HepG2 (cell line): ENCODE measurements at regions not wholly inside any gene's neighbourhood (a gene's known extent, or its start where the extent isn't known, plus 50 kb on each side); places are given as distances from the start of the nearest gene placed in this dataset.

Experiments
- ATAC-seq: fragments of 200-7000 bp; cut with Tn5 transposase; 3 replicates; pipeline ENCODE4 v1.9.1; 2020; ENCODE audit warnings: mild to moderate bottlenecking, moderate library complexity
- BruUV-seq: library from RNA; stranded (reverse); fragments of 400-500 nt; replicated peaks from 2 replicates; lab custom pipeline; 2021; lab: Mats Ljungman, UMichigan
- CTCF ChIA-PET: fragments of 300-600 bp; formaldehyde crosslinking; extraction: SDS; loops from one replicate; lab custom pipeline; 2021; ENCODE audit warnings: low total read pairs, inconsistent platforms, low intra/inter-chr PET ratio; lab: Yijun Ruan, JAX
- POLR2A ChIA-PET: fragments of 350-600 bp; sonication (Branson Sonifier 250); formaldehyde crosslinking; loops from one replicate; lab custom pipeline; 2020; ENCODE audit warnings: antibody characterized with exemption, inconsistent platforms; lab: Yijun Ruan, JAX
- DNase-seq: peaks from one replicate; pipeline ENCODE4 v3.0.0-alpha.2; 2015; ENCODE audit warnings: low spot score
- FAIRE-seq: peaks from 3 replicates; lab custom pipeline; 2011; peaks lifted over from hg19 to GRCh38; lab: Jason Lieb, UNC
- H2AFZ ChIP-seq: one replicate; pipeline ENCODE4 v1.6.1; 2011; ENCODE audit warnings: low read length, inconsistent platforms
- H3K27ac ChIP-seq: fragments of 300-600 bp; 3 replicates; pipeline ENCODE4 v1.8.0; 2011; ENCODE audit warnings: mixed run types, mild to moderate bottlenecking, mixed read lengths, low read length, inconsistent platforms; ENCODE audit not compliant: insufficient read depth; ENCODE audit errors: extremely low read length
- H3K27me3 ChIP-seq, 2 experiments: fragments of 200-600 bp in 1 of 2; 2 replicates in 1 of 2; 3 replicates in 1 of 2; pipeline versions ENCODE4 v1.6.0 to v1.8.0; 2011; ENCODE audit warnings: low read length in 2 of 2, mild to moderate bottlenecking in 2 of 2, moderate library complexity in 2 of 2, inconsistent platforms in 1 of 2; ENCODE audit not compliant: insufficient read depth in 2 of 2, control insufficient read depth in 1 of 2
- H3K36me3 ChIP-seq, 2 experiments: fragments of 200-600 bp in 1 of 2; replicated peaks in 1 of 2; 2 replicates in 1 of 2; 3 replicates in 1 of 2; pipeline versions ENCODE4 v1.5.1 to v1.8.0; 2011; ENCODE audit warnings: low read length in 2 of 2, inconsistent platforms in 1 of 2; ENCODE audit not compliant: insufficient read depth in 2 of 2, control insufficient read depth in 1 of 2
- H3K4me1 ChIP-seq: 2 replicates; pipeline ENCODE4 v1.5.1; 2012; ENCODE audit warnings: low read length, inconsistent platforms; ENCODE audit not compliant: insufficient read depth
- H3K4me2 ChIP-seq: 2 replicates; pipeline ENCODE4 v1.6.0; 2011; ENCODE audit warnings: low read depth, low read length, inconsistent platforms
- H3K4me3 ChIP-seq, 3 experiments: fragments of 200-600 bp in 1 of 3; sonication (generic), shearing (Covaris generic) in 1 of 3; replicated peaks in 1 of 3; 2 replicates each; pipeline ENCODE4 v1.5.1; 2011 to 2016; ENCODE audit warnings: low read length in 3 of 3, inconsistent platforms in 2 of 3, low read depth in 2 of 3, mild to moderate bottlenecking in 2 of 3, control low read depth in 1 of 3, mixed read lengths in 1 of 3; ENCODE audit not compliant: insufficient read depth in 1 of 3
- H3K79me2 ChIP-seq: one replicate; pipeline ENCODE4 v1.6.1; 2011; ENCODE audit warnings: low read length, inconsistent platforms; ENCODE audit not compliant: insufficient read depth
- H3K9ac ChIP-seq: 2 replicates; pipeline ENCODE4 v1.6.0; 2011; ENCODE audit warnings: mild to moderate bottlenecking, low read depth, low read length, inconsistent platforms; ENCODE audit not compliant: insufficient read depth
- H3K9me3 ChIP-seq: 2 replicates; pipeline ENCODE4 v1.5.1; 2012; ENCODE audit warnings: mild to moderate bottlenecking, low read length
- H4K20me1 ChIP-seq: 2 replicates; pipeline ENCODE4 v1.6.0; 2011; ENCODE audit warnings: inconsistent platforms, mild to moderate bottlenecking, low read length, moderate library complexity; ENCODE audit not compliant: insufficient read depth
- HHEX ChIP-seq: IDR thresholded peaks from 2 replicates; pipeline ENCODE4 v1.6.1; 2016; ENCODE audit warnings: control low read depth
- KMT2B ChIP-seq: IDR thresholded peaks from 2 replicates; pipeline ENCODE4 v1.6.1; 2016; ENCODE audit warnings: missing genetic modification reagents, missing compliant biosample characterization
- MEF2D ChIP-seq: sonication (generic); formaldehyde crosslinking; IDR thresholded peaks from 2 replicates; pipeline ENCODE4 v1.5.1; 2020; ENCODE audit warnings: mild to moderate bottlenecking, missing genetic modification reagents
- SKI ChIP-seq: fragments of 450-650 bp; IDR thresholded peaks from one replicate; pipeline ENCODE4 v1.6.1; 2018; ENCODE audit warnings: mild to moderate bottlenecking; ENCODE audit not compliant: partially characterized antibody
- SRF ChIP-seq: IDR thresholded peaks from 2 replicates; pipeline ENCODE4 v1.6.1; 2011; ENCODE audit warnings: mild to moderate bottlenecking, low read depth, low read length, moderate library complexity
- SUZ12 ChIP-seq: fragments of 150-350 bp; IDR thresholded peaks from 2 replicates; pipeline ENCODE4 v1.6.1; 2014; ENCODE audit warnings: low read depth, low read length
- TGIF2 ChIP-seq: IDR thresholded peaks from 2 replicates; pipeline ENCODE4 v1.6.1; 2016; ENCODE audit warnings: control low read depth, missing compliant biosample characterization
- THAP7 ChIP-seq: sonication (generic); formaldehyde crosslinking; IDR thresholded peaks from 2 replicates; pipeline ENCODE4 v1.8.1; 2023; ENCODE audit warnings: mild to moderate bottlenecking, missing genetic modification reagents
- ZBTB37 ChIP-seq: sonication (generic); formaldehyde crosslinking; IDR thresholded peaks from 2 replicates; pipeline ENCODE4 v1.4.0; 2020; ENCODE audit warnings: mild to moderate bottlenecking, missing genetic modification reagents
- ZBTB40 ChIP-seq, 2 experiments: fragments of 450-650 bp in 1 of 2; sonication (generic) in 1 of 2; formaldehyde crosslinking in 1 of 2; IDR thresholded peaks; 2 replicates each; pipeline versions ENCODE4 v1.6.1 to v1.8.0; 2016 to 2022; ENCODE audit warnings: antibody characterized with exemption in 1 of 2, mild to moderate bottlenecking in 1 of 2, missing genetic modification reagents in 1 of 2
- ZNF12 ChIP-seq: sonication (generic); formaldehyde crosslinking; IDR thresholded peaks from 2 replicates; pipeline ENCODE4 v1.5.0; 2020; ENCODE audit warnings: missing genetic modification reagents
- ZNF607 ChIP-seq: sonication (generic); formaldehyde crosslinking; IDR thresholded peaks from 2 replicates; pipeline ENCODE4 v1.5.1; 2020; ENCODE audit warnings: missing genetic modification reagents, mild to moderate bottlenecking, borderline replicate concordance
- WGBS: methylation state at CpG from one replicate; pipeline ENCODE4 v1.1.6; 2017; ENCODE audit warnings: low lambda C conversion rate; 5-methylcytosine and 5-hydroxymethylcytosine counted together
- in situ Hi-C: cut with HindIII; loops from 2 replicates; pipeline ENCODE4 v1.10.0; 2017; ENCODE audit warnings: low pct_unique_long_range_greater_than_20kb; ENCODE audit not compliant: extremely low pct_ligation_motif_present
- intact Hi-C: fragments of 100-400 bp; cut with micrococcal nuclease; formaldehyde crosslinking; loops from one replicate; pipeline ENCODE4 v1.10.0; 2022; ENCODE audit not compliant: unreplicated experiment

GRCh38 chrX:9335251-9335650 is 129.6 kb upstream of the TBL1X start:
- Histone ChIP-seq H3K4me2 (no peak overlapping the region), H3K79me2 (no peaks in the 10 kb centered on the region), H3K4me3 (no peak overlapping the region), H3K27me3 (no peaks in the 10 kb centered on the region), H3K4me1 (no peaks in the 10 kb centered on the region), H3K36me3 (no peaks in the 10 kb centered on the region), H3K27ac (no peak overlapping the region), H3K9ac (no peak overlapping the region), H3K9me3 (no peaks in the 10 kb centered on the region), H2AFZ (no peak overlapping the region), H4K20me1 (no peaks in the 10 kb centered on the region)
- in situ Hi-C loops (no loop called here), intact Hi-C loops (no loop called here)
- ChIA-PET POLR2A (no interaction called here), CTCF (no interaction called here)
- ATAC-seq (no peak), FAIRE-seq (no peak), DNase-seq (no peak)
- BruUV-seq = no TSS peak
- TF ChIP-seq TGIF2 (CRISPR knock-in tag) (no peak), SRF (no peak), ZNF12 (no peak), THAP7 (CRISPR knock-in tag) (no peak), ZBTB37 (no peak), SUZ12 (no peak), KMT2B (no peak), ZNF607 (CRISPR knock-in tag) (no peak), MEF2D (CRISPR knock-in tag) (no peak), SKI (no peak), HHEX (CRISPR knock-in tag) (no peak), ZBTB40 (IDR thresholded peaks at IDR 0.05) (no peak), ZBTB40 (CRISPR knock-in tag; IDR thresholded peaks at IDR 0.05) (no peak)
- WGBS = 47% methylated on average over 4 of the region's 6 CpGs
